Adrenal gland (tissue), 5 donors: ENCODE measurements at regions not wholly inside any gene's neighbourhood (a gene's known extent, or its start where the extent isn't known, plus 50 kb on each side); places are given as distances from the start of the nearest gene placed in this dataset.

Experiments used
- CTCF ChIP-seq, 6 experiments: fragments of 450-650 bp in 4 of 6; fragments of 200-600 bp in 2 of 6; sonication (generic) in 1 of 6; IDR thresholded peaks; 1 replicate in 5 of 6; 2 replicates in 1 of 6; pipeline versions ENCODE4 v1.5.1 to v1.8.0; 2016 to 2021; ENCODE audit warnings: antibody characterized with exemption in 6 of 6, mild to moderate bottlenecking in 2 of 6, moderate library complexity in 1 of 6
- POLR2A ChIP-seq, 2 donors: fragments of 450-650 bp; IDR thresholded peaks; one replicate each; pipeline ENCODE4 v1.6.1; 2017; ENCODE audit warnings: antibody characterized with exemption in 2 of 2, mild to moderate bottlenecking in 2 of 2, moderate library complexity in 1 of 2
- donor health status: DM: no; HTN: no; CAD: no.

GRCh38 chr9:116087246-116087645 lies 66.3 kb upstream of the PAPPA start:
- TF ChIP-seq POLR2A (IDR thresholded peaks at IDR 0.05) (no peak), CTCF (IDR thresholded peaks at IDR 0.05) (no peak)
